IPS-NIHi7 (cell line): ENCODE measurements at regions not wholly inside any gene's neighbourhood (a gene's known extent, or its start where the extent isn't known, plus 50 kb on each side); places are given as distances from the start of the nearest gene placed in this dataset.
A peak's percentile ranks its signal among the peaks of the same experiment; 100 is the strongest.

Source experiments
- DNase-seq: peaks from one replicate; pipeline ENCODE4 v3.0.0; 2012; ENCODE audit warnings: mixed read lengths; ENCODE audit errors: extremely low spot score

GRCh38 chr10:61318429-61318828 is 134.8 kb downstream of the TMEM26 start:
- no peak for DNase-seq

GRCh38 chr10:61317706-61318105 is 135.5 kb downstream of the TMEM26 start:
- DNase-seq, result no peak

- no peak for DNase-seq
These were observed 136.4 kb downstream of the TMEM26 start for GRCh38 chr10:61316676-61317265.

DNA sequence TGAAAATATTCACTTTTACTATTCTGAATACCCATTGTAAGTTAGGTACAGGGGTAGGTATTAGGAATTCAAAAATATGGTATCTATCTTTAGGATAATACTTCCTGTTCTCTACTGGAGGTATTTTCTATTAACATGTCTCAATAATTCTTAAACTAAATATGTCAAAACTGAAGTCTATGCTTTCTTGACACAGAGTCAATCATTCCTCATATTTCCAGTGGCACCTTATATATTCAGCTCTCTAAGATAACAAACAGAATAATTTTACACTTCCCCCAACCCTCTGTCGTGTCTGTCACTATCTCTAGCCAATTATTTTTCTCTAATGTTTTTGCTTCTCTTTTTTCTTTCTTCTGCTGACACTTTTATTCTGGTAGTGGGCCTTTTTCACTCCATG is 138.9 kb downstream of the TMEM26 start:
- no peak for DNase-seq

- DNase-seq, result no peak
These were observed 139.7 kb downstream of the TMEM26 start for GRCh38 chr10:61313460-61313859.

DNA sequence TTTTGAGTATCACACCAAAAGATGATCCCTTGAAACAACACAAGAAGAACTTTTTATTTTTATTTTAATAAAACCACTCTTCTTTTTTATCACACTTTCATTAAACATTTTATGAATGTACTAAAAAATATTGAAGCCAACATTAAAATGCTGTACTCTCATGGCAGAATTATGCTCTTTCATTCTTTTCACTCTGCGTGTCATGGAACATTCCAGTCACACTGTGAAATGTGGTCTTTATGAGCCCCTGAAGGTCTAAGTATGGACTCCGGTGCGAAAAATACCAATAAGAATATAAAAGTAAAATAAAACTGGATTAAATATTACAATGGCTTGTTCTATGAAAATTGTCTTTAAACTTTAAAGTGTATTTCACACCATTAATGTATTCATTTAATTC is 148.4 kb downstream of the TMEM26 start:
- no peak for DNase-seq

DNA sequence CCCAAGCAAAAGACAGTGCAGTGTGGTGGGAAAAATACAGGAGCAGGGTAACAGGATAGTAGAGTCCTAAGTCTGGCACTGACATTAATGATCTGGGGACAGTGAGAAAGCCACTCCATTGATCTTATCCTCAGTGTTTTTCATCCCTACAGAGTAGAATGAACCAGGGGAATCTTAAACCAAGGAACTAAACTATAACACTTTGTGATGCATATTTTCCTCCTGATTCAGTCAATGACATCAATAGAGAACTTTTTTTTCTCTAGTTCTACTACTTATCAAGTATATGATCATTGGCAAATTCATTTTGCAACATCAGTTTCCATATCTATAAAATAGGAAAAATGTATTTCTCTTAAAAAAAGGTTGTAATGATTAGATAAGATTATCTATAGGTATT is 151.1 kb downstream of the TMEM26 start:
- no peak for DNase-seq

DNA sequence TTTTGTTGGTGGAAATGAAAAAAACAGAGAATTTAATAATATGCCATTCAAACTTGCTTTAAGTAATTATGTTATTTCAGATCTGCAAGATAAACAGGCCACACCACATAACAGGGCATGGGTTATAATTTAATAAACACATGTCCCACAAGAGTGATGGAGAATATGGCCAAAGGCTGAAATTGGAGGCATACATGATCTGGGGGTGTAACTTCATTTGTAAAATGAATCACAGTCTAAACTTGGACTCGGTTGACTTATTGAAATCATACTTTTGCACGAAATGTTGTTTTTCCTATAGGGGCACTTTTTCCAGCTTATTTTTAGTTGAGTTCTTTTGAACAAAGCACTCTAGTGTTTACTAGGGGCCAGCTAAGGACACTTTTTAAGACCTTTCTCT is 151.6 kb downstream of the TMEM26 start:
- no peak for DNase-seq

DNA sequence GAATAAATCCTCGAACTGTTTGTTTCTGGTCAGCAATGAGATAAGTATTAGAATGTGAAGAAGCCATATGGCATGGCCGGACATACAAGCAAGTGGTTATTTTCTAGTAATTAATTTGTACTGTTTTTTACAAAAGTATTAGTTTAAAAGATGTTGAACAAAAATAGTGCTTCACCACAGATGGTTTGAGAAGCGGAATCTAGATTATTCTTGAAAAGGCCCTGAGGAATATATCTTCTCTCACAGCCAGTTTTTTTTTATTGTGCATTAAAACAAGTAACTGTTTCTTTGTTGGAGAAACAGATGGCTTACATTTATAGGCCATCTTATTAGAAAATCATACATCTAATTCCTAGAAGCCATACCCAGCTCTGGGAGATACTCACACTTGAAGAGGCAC is 153.3 kb downstream of the TMEM26 start:
- DNase-seq, result no peak

DNA sequence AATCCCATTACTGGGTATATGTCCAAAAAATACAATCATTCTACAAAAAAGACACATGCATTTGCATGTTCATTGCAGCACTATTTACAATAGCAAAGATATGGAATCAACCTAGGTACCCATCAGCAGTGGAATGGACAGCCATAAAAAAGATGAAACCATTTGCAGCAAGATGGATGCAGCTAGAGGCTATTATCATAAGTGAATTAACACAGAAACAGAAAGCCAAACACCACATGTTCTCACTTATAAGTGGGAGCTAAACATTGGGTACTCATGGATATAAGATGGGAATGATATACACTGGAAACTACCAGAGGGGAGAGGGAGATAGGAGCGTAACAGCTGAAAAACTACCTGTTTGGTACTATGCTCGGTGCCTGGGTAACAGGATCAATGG is 154.0 kb downstream of the TMEM26 start:
- no peak for DNase-seq

DNA sequence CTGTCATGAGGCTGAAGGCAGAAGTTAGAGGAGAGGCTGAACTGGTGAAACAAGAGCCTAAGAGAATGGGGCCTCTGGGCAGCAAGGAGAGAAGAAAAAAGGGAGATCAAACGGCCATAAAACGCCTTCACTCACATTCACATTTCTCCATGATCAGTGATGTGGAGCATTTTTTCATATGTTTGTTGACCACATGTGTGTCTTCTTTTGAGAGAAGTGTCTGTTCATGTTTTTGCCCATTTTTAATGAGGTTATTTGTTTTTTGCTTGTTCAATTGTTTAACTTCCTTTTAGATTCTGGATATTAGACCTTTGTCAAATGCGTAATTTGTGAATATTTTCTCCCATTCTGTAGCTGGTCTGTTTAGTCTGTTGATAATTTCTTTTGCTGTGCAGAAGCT is 155.0 kb downstream of the TMEM26 start:
- no peak for DNase-seq

DNA sequence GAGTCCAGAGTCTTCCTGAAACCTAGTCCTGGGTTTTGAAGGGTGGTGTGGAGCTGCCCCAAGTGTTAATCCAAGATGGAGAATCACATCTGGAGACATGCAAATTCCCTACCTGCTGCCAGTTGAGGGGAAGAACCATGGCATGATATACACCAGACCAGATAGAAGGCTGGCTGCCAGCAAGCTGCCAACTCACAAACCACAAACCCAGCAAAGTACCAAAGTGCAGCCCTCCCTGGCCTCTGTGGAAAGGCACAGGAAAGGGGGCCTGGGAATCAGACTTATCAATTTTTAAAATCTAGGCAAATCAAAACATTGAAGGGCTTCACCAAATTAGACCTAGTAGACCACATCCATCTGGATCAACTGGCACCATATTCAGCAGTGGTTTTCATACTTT is 157.0 kb downstream of the TMEM26 start:
- no peak for DNase-seq

DNA sequence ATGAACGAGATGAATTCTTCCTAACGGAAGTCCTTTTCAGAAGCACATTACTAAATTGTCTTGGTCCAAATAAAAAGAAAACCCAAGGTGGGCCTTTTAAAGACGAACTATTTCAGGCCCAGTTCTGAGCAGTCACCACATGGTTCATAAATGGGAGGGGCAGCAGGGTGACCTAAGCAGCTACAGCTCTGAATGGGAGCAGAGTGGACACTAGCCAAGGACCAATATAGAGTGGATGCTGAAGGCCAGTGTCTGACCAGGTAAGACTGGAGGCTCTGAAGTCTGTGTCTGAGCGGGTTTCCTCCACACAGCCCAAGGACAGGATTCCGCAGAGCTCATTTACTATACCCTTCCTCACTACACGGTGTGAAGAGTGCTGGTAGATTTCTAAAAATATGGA is 159.1 kb downstream of the TMEM26 start:
- DNase-seq, result no peak

- no peak for DNase-seq
These were observed 163.4 kb downstream of the TMEM26 start for GRCh38 chr10:61289813-61290212.

GRCh38 chr10:61286686-61287085 is 166.5 kb downstream of the TMEM26 start:
- no peak for DNase-seq

GRCh38 chr10:61285749-61286148 is 167.4 kb downstream of the TMEM26 start:
- no peak for DNase-seq

- peak; percentile 23 for DNase-seq
These were observed 168.8 kb downstream of the TMEM26 start for GRCh38 chr10:61284222-61284890.

DNA sequence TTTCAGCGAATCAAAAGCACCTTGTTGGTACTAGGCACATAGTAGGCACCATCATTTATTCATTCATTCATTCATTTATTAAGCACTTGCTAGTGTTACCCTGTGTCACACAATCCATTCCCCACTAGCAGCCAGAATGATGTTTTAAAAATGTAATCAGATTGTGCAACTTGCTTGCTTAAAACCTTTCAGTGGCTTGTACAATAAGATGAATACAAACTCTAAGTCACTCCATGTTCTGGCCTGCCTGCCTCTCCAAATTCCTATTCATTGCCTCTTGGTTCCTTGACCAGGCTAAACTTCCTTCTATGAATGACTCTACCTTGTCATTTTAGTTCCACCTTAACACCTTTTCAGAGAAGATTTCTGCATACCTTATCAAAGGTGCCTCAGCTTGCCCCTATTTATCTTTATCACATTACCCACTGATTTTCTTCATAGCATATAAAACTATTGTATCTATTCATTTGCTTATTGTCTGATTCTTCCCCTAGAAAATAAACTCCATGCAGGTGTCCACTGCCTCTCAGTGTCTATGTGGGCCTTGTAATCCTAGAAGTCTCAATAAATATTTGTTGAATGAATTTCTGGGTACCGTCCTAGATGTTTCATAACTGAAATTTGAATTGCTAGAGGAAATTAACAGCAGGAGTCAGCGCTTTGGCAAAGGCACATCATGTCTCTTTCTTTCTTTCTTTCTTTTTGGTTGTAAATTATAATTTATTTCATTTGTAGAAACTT is 169.5 kb downstream of the TMEM26 start:
- DNase-seq, result no peak

DNA sequence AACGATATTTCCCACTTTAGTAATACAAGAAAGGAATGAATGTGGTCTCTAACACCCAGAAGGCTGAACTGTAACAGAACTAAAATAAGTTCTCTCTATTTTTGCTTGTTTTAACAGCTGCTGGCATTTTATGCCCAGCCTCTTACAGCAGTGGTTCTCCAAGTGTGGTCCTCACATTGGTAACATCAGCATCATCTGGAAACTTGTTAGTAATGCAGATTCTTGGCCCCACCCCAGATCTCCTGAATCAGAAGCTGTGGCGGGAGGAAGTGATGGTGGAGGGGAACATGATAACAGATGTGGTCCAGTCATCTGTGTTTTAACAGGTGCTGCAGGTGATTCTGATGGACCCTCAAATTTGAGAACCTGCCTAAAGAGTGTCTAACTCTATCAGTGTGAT is 170.1 kb downstream of the TMEM26 start:
- no peak for DNase-seq

GRCh38 chr10:61280303-61280702 is 172.9 kb downstream of the TMEM26 start:
- DNase-seq, result no peak

- no peak for DNase-seq
These were observed 173.8 kb downstream of the TMEM26 start for GRCh38 chr10:61279400-61279799.

GRCh38 chr10:61278556-61278955 is 174.6 kb downstream of the TMEM26 start:
- DNase-seq, result no peak

GRCh38 chr10:61272781-61273180 is 180.4 kb downstream of the TMEM26 start:
- no peak for DNase-seq
